NT2/D1 (cell line): ENCODE measurements at regions not wholly inside any gene's neighbourhood (a gene's known extent, or its start where the extent isn't known, plus 50 kb on each side); places are given as distances from the start of the nearest gene placed in this dataset.

Experiments used
- SUZ12 ChIP-seq: IDR thresholded peaks from 2 replicates; pipeline ENCODE4 v1.6.1; 2011; ENCODE audit not compliant: insufficient read length, insufficient read depth; ENCODE audit errors: extremely low read depth
- YY1 ChIP-seq: IDR thresholded peaks from 2 replicates; pipeline ENCODE4 v1.6.1; 2011; ENCODE audit not compliant: insufficient read length, insufficient read depth
- ZNF274 ChIP-seq: IDR thresholded peaks from 2 replicates; pipeline ENCODE4 v1.6.1; 2011; ENCODE audit warnings: mild to moderate bottlenecking, low read depth, low read length

GRCh38 chr10:108966411-108966810 is 956.9 kb downstream of the XPNPEP1 start:
- TF ChIP-seq ZNF274 (no peak), SUZ12 (no peak), YY1 (no peak)
